ENCODE measurements at regions not wholly inside any gene's neighbourhood (a gene's known extent, or its start where the extent isn't known, plus 50 kb on each side); places are given as distances from the start of the nearest gene placed in this dataset.

DNA sequence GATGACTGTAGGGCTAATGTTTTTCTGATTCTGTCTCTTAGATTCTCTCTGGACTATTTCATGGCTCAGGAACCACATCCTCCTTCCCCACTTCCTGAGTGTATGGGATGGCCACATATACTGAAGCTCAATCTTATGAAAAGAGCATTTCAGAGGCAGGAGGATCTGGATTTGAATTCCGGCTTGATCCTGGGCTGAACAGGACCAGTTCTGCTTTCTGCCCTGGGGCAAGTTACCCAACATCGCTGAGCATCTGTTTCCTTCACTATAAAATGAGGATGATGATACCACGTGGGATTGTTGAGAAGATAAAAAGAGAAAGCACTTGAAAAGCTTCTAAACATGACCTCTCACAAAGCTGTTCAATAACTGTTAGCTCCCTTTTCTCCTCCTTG, 168.4 kb upstream of the TNFAIP3 start:
- Histone ChIP-seq H3K9me3 (no peaks in the 10 kb centered on the region), H3K4me1 (no peaks in the 10 kb centered on the region), H3K36me3 (no peaks in the 10 kb centered on the region), H3K27ac (no peak overlapping the region), H3K4me3 (no peak overlapping the region), H3K27me3 (no peaks in the 10 kb centered on the region)
- 51% methylated on average over 3 of the region's 3 CpGs for WGBS
- no peak for DNase-seq (ENCODE audit: low spot score in 2 of 2)
- TF ChIP-seq POLR2AphosphoS5 (IDR thresholded peaks at IDR 0.05) (no peak), EP300 (IDR thresholded peaks at IDR 0.05) (no peak), POLR2A (IDR thresholded peaks at IDR 0.05) (no peak)
- TF ChIP-seq, protein P1, sequence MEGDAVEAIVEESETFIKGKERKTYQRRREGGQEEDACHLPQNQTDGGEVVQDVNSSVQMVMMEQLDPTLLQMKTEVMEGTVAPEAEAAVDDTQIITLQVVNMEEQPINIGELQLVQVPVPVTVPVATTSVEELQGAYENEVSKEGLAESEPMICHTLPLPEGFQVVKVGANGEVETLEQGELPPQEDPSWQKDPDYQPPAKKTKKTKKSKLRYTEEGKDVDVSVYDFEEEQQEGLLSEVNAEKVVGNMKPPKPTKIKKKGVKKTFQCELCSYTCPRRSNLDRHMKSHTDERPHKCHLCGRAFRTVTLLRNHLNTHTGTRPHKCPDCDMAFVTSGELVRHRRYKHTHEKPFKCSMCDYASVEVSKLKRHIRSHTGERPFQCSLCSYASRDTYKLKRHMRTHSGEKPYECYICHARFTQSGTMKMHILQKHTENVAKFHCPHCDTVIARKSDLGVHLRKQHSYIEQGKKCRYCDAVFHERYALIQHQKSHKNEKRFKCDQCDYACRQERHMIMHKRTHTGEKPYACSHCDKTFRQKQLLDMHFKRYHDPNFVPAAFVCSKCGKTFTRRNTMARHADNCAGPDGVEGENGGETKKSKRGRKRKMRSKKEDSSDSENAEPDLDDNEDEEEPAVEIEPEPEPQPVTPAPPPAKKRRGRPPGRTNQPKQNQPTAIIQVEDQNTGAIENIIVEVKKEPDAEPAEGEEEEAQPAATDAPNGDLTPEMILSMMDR (IDR thresholded peaks at IDR 0.05): no peak

DNA sequence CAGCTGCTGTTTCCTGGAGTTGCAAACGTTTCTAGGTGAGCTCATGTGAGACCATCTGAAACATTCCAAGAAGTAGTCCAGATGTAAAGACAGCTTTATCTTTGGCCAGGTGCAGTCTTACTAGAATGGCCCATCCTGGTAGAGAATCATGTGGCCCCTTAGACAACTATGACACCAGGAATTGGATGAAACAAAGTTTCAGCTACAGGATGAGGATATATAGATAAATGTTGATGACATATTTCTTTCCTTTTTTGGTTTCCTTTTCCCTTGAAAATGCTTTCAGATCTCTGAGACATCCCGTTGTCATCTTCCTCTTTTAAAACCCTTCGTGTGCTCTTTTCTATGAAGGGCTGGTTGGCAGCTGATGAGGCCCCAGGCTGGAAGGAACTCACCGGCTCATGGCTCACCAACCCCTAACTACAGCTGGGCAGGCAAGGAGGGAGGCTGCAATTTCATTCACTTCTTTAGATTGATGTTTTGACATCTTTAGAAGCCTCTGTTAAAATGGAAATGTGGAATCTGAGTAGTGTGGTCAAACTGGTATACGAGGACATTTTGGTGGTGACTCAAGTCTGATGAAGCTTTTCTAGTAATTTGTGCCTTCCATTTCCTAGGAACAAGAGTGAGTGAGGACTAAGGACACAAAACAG, 167.9 kb upstream of the TNFAIP3 start:
- no peaks in the 10 kb centered on the region for H3K4me1 ChIP-seq
- no peak for TF ChIP-seq POLR2A (IDR thresholded peaks at IDR 0.05)
- TF ChIP-seq POLR2AphosphoS5 (IDR thresholded peaks at IDR 0.05): no peak
- TF ChIP-seq, protein P1 (IDR thresholded peaks at IDR 0.05): no peak
- TF ChIP-seq EP300 (IDR thresholded peaks at IDR 0.05): no peak
- no peaks in the 10 kb centered on the region for H3K36me3 ChIP-seq
- no peak overlapping the region for H3K27ac ChIP-seq
- no peak overlapping the region for H3K4me3 ChIP-seq
- no peaks in the 10 kb centered on the region for H3K9me3 ChIP-seq
- no peaks in the 10 kb centered on the region for H3K27me3 ChIP-seq
- WGBS: 57% methylated on average over 5 of the region's 5 CpGs
- DNase-seq (ENCODE audit: low spot score in 2 of 2): no peak

DNA sequence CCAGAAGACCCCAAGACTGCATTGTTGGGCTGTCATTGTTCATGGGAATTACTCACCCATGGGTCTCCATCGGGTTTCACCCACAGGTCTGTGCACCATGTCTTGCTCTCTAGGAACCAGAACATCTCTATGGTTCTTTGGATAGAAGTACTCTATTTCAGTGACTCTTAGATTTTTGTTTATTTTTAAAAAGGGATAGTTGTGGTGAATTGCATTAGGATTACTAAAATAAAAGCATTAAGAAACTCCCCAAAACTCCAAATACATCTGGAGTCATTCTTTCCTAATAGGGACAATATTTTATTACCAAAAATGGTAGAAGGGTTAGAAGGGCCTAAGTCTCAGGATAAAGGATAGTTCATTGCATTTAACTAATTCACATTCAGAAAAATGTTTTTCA, 166.9 kb upstream of the TNFAIP3 start:
- 95% methylated on average over 1 of the region's 1 CpG for WGBS
- no peak for DNase-seq (ENCODE audit: low spot score in 2 of 2)
- no peaks in the 10 kb centered on the region for H3K36me3 ChIP-seq
- H3K4me1 ChIP-seq: no peaks in the 10 kb centered on the region
- H3K9me3 ChIP-seq: no peaks in the 10 kb centered on the region
- H3K27ac ChIP-seq: no peak overlapping the region
- TF ChIP-seq EP300 (IDR thresholded peaks at IDR 0.05): no peak
- no peak for TF ChIP-seq POLR2A (IDR thresholded peaks at IDR 0.05)
- TF ChIP-seq POLR2AphosphoS5 (IDR thresholded peaks at IDR 0.05): no peak
- no peak overlapping the region for H3K4me3 ChIP-seq
- no peaks in the 10 kb centered on the region for H3K27me3 ChIP-seq

DNA sequence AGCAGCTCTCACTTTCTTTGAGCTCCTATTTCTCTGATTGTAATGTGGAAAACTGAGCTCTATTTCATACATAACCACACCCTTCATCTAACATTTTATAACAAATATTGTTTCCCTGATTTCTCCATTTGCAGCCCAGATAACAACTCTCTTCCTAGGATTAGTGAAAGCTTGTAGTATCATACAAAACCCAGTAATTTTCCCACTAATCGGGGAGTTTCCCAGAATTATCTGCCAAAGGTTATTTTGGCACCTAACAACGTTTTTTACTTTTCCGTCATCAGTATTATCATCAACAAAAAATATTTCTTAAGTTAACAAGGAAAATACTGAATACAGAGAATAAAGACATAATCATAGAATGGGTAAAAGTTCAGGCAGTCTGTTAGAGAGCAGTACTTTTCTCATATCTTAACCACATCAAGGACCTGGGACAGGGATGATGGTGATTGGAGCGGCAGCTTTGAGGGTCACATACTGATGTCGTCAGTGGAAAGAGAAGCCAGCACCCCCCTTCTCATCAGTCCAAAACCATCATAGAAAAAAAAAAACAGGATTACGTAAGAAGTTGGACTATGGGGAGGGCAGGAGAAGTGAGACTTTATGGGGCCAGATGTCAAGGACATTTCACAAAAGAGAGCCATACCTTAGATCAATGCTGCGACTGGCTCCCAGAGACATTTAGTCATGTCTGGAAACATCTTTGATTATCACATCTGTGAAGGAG, 166.1 kb upstream of the TNFAIP3 start:
- no peak overlapping the region for H3K27ac ChIP-seq
- no peaks in the 10 kb centered on the region for H3K36me3 ChIP-seq
- no peak overlapping the region for H3K4me3 ChIP-seq
- peaks cover 6% of the 10 kb centered on the region for H3K4me1 ChIP-seq
- no peaks in the 10 kb centered on the region for H3K9me3 ChIP-seq
- no peak for DNase-seq (ENCODE audit: low spot score in 2 of 2)
- WGBS: 37% methylated on average over 7 of the region's 7 CpGs
- H3K27me3 ChIP-seq: no peaks in the 10 kb centered on the region
- TF ChIP-seq POLR2AphosphoS5 (IDR thresholded peaks at IDR 0.05): no peak
- TF ChIP-seq, protein P1 (IDR thresholded peaks at IDR 0.05): no peak
- no peak for TF ChIP-seq EP300 (IDR thresholded peaks at IDR 0.05)

DNA sequence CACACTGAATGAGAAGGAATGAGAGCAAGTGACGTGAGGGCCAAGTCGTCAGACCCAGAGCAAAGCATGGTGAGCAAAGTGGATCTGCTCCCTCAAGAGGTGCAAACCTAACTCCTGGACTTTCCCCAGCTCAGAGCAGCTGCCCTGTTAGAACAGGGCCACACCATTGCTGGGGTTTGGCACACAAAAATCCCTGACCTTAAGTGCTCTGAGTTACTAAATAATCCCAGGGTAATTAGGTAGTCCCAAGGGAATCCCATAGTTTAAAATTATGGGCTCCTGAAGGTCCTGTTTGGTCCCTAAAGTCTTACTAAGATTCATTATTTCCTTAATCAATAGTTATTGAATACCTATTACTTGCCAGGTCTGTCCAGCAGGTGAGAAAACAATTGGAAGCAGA, 165.1 kb upstream of the TNFAIP3 start:
- 93% methylated on average over 2 of the region's 2 CpGs for WGBS
- Histone ChIP-seq H3K4me1 (peaks cover 6% of the 10 kb centered on the region), H3K4me3 (no peak overlapping the region), H3K27ac (no peak overlapping the region), H3K36me3 (no peaks in the 10 kb centered on the region), H3K9me3 (no peaks in the 10 kb centered on the region), H3K27me3 (no peaks in the 10 kb centered on the region)
- DNase-seq (ENCODE audit: low spot score in 2 of 2): no peak
- TF ChIP-seq EP300 (IDR thresholded peaks at IDR 0.05) (no peak), POLR2A (IDR thresholded peaks at IDR 0.05) (no peak), POLR2AphosphoS5 (IDR thresholded peaks at IDR 0.05) (no peak)
- TF ChIP-seq, protein P1 (IDR thresholded peaks at IDR 0.05): no peak
